Erythroblast (primary cell): ENCODE measurements at regions not wholly inside any gene's neighbourhood (a gene's known extent, or its start where the extent isn't known, plus 50 kb on each side); places are given as distances from the start of the nearest gene placed in this dataset.

ENCODE experiments used
- GATA1 ChIP-seq: IDR thresholded peaks from 2 replicates; pipeline ENCODE4 v1.6.1; 2011; ENCODE audit warnings: low read depth, mild to moderate bottlenecking, control low read depth, low read length, moderate library complexity
- POLR2A ChIP-seq: IDR thresholded peaks from 2 replicates; pipeline ENCODE4 v1.6.1; 2011; ENCODE audit warnings: mild to moderate bottlenecking, low read length

GRCh38 chr3:73204841-73205240 lies 143.4 kb downstream of the EBLN2 start:
- TF ChIP-seq POLR2A: no peak
- TF ChIP-seq GATA1: no peak
